DMS79 treated with DMSO at 0.1 percent for 48 hours (cell line): ENCODE measurements at regions not wholly inside any gene's neighbourhood (a gene's known extent, or its start where the extent isn't known, plus 50 kb on each side); places are given as distances from the start of the nearest gene placed in this dataset.
"Not testable (repeated sequence)": the region's sequence is repeated elsewhere in the genome, so short reads cannot be mapped to it uniquely, and the experiment has no call there.

Source experiments
- DNase-seq: peaks from one replicate; lab custom pipeline; 2025; lab: John Stamatoyannopoulos, UW

GRCh38 chr16:65621640-65622039 is 499.8 kb upstream of the CDH11 start:
- no peak for DNase-seq

- DNase-seq: no peak
Observed at GRCh38 chr16:65619606-65620005, 497.7 kb upstream of the CDH11 start.

- no peak for DNase-seq
Observed at GRCh38 chr16:65618931-65619330, 497.1 kb upstream of the CDH11 start.

DNA sequence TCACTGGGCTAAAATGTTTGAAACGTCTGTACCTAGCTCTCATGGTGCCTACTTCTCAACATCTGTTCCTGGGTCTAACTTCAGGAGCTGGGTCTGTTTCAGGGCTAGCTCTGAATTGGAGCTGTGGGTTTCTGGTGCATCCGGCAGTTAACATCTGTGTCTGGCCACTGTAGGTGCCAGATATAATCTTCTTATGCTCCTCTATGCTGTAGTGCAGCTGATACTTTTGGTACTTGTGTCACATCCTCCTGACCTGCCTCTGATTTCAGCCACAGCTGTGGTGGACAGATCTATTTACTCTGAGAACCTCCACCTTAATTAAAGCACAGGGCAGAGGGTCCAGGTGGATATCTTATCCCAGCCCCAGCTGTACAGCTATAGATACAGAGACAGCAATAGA is 496.5 kb upstream of the CDH11 start:
- no peak for DNase-seq

- no peak for DNase-seq
Observed at GRCh38 chr16:65617421-65617820, 495.6 kb upstream of the CDH11 start.

GRCh38 chr16:65608455-65608854 is 486.6 kb upstream of the CDH11 start:
- DNase-seq: no peak

GRCh38 chr16:65604771-65605170 is 482.9 kb upstream of the CDH11 start:
- no peak for DNase-seq

- no peak for DNase-seq
Observed at GRCh38 chr16:65601781-65602180, 479.9 kb upstream of the CDH11 start.

- DNase-seq: no peak
Observed at GRCh38 chr16:65600629-65601028, 478.8 kb upstream of the CDH11 start.

DNA sequence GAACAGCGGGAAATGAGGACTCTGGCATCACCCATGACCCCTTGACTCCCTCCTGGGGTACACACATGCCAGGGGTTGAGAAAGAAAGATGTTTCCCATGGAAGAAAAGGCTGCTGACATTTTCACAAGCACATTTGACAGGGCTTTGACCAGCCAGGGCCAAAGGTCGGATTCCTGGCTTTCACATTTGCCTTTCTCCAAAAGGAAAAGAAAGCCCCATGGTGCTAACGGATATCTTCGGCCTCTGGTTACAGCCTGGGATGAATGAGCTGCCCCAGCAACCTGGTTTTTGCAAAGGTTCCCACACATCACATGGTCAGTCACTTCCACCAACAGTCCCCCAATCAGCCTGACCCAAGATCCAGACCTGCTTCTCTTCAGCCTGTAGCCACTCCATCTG is 478.2 kb upstream of the CDH11 start:
- no peak for DNase-seq

DNA sequence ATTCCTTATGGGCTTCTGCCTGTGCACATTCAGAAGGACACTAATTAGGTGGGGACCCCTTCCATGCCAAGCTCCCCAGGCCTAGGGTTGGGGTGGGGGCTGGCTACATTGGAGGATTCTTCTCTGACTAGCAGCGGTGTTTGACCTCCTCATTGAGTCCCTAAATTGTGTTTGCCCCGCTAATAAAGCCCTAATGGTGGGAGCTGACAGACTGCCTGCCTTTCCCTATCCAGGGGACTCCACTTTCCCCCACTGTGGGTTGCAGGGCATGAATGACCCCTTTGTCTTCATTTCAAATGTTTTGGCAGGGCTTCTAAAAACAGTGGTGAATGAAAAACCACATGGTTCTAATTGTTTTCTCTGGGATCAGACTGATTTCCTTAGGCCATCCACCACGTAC is 476.8 kb upstream of the CDH11 start:
- DNase-seq: no peak

GRCh38 chr16:65583498-65583897 is 461.6 kb upstream of the CDH11 start:
- no peak for DNase-seq

DNA sequence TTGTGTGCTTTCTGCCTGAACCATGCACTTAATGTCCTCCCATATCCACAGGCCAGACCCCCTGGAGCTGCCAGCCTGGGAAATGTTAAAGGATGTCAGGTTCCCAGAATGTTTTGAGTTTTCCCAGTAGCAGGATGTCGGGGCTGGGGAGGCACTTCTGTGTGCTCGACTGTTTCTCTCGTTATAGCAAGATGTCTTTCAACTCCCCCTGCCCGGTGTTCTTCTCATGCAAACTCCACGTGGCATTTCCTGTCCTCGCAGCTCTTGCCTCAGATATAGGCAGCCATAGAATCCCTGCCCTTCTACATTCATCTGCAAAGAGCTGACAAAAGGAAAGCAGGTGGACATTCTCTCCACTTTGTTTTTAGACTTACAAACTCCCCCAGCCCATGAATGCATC is 457.2 kb upstream of the CDH11 start:
- no peak for DNase-seq

GRCh38 chr16:65576631-65577030 is 454.8 kb upstream of the CDH11 start:
- no peak for DNase-seq

GRCh38 chr16:65576139-65576538 is 454.3 kb upstream of the CDH11 start:
- DNase-seq: no peak

GRCh38 chr16:65574326-65574966 is 452.6 kb upstream of the CDH11 start:
- DNase-seq: no peak

- no peak for DNase-seq
Observed at GRCh38 chr16:65572156-65572555, 450.3 kb upstream of the CDH11 start.

DNA sequence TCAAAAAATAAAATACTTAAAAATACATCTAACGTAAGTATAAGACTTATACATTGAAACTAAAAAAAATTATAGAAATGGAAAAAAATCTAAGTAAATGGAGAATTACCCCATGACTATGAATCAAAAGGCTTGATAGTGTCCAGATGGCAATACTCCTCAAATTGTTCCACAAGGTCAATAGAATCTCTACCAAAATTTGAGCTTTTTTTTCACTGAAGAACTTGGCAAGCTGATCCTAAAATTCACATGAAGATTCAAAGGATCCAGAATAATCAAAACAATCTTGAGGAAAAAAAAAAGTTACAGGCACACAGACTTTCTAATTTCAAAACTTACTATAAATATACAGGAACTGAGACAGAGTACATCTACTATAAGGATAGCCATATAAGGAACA is 448.4 kb upstream of the CDH11 start:
- no peak for DNase-seq

DNA sequence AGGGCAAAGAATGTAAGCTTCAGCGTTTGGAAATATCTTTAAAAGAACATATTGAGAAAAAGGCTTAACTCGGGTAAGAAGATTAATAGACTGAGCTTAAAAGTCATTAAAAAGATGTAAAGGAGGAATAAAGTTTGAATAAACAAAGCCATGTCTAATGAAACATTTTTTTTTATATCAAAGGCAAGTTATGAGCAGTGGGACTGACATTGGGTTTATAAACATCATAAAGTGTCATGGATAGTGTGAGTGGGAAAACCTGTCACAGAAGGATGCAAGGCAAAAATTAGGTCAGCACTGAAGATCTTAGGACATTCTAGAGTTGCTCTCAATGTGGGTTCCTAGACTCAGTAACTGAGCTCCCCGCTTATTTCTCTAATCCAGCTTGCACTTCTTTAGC is 438.0 kb upstream of the CDH11 start:
- no peak for DNase-seq

- DNase-seq: not testable (repeated sequence)
Observed at GRCh38 chr16:65549689-65550088, 427.8 kb upstream of the CDH11 start.

- DNase-seq: no peak
Observed at GRCh38 chr16:65548470-65548869, 426.6 kb upstream of the CDH11 start.

DNA sequence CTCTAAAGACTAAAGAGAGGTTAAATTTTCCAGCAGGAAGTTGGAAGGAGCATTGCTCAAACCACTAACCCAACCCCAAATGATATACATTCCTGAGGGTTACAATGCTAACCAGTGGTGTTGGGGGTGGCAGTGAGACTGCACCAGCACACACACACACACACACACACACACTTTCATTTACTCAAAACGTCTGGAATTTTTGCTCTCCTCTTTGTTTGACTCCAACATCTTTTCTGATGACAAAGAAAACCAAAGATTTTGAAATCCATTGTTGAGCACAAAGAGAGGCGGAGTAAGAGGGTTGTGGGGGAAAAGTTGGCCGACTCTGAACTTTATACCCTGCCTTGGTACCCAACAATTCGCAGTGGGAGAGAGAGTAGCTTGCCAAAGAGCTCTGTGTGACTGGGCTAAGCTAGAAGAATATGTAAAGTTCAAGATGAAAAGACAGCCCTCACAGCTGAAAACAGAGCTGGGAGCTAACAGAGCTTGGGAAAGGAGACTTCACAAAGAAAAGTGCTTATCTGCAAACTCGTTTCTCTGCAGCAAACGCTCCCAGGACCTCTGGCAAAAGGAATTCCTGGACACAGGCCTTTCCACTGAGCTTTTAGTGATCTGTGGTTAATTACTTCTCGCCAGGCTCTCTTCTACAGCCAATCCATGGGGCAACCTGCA is 426.0 kb upstream of the CDH11 start:
- DNase-seq: no peak

GRCh38 chr16:65546353-65546791 is 424.5 kb upstream of the CDH11 start:
- no peak for DNase-seq

DNA sequence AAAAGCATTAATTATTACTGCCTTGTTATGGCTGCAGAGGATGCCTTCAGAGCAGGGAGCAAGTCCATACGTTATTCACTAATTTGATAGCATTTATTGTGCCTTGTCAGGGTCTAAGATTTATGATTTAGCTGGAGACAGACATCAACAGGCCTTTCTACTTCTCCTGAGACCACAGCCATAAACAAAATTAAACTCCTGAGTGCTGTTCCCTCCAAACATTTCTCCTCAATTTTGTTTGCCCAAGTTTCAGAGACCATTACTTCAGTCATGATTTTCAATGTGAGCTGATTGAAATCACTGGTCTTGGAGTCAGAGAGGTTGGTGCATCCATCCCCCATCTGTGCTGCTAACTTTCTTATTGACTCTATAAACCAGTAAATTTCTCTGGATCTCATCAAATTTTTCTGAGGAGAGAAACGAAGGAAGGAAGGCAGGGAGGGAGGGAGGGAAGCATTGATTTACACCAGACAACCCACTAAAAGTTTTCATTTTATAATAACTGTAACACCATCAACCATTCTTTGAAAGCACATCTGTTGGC is 423.6 kb upstream of the CDH11 start:
- no peak for DNase-seq
